Right renal pelvis (tissue), 4 donors: ENCODE measurements at regions not wholly inside any gene's neighbourhood (a gene's known extent, or its start where the extent isn't known, plus 50 kb on each side); places are given as distances from the start of the nearest gene placed in this dataset.

Experiments used
- DNase-seq, 4 donors: peaks; one replicate each; pipeline ENCODE4 v3.0.0-alpha.2; 2013; ENCODE audit warnings: low read depth in 4 of 4, low spot score in 3 of 4, missing footprints in 1 of 4

DNA sequence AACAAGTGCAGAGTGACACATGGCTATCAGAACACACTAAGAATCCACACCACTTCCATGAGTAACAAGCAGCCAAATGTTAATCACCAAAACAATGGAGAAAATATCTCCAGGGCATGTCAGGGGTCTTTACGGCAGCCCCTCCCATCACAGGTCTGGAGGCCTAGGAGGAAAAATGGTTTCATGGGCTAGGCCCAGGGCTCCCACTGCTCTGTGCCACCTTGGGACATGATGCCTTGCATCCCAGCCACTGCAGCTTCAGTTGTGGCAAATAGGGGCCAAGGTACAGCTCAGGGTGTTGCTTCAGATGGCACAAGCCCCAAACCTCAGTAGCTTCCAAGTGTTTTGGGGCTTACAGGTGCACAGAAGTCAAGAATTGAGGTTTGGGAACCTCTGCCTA is 66.6 kb downstream of the NEURL3 start:
- DNase-seq: no peak

DNA sequence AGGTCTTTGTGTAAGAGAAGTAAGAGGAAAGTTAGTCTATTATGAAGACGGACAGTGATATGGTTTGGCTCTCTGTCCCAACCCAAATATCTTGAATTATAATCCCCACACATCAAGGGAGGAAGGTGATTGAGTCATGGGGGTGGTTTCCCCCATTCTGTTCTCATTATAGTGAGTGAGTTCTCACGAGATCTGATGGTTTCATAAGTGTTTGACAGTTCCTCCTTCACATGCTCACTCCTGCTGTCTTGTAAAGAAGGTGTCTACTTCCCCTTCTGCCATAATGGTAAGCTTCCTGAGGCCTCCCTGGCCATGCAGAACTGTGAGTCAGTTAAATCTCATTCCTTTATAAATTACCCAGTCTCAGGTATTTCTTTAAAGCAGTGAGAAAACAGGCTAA is 67.6 kb downstream of the NEURL3 start:
- no peak for DNase-seq

DNA sequence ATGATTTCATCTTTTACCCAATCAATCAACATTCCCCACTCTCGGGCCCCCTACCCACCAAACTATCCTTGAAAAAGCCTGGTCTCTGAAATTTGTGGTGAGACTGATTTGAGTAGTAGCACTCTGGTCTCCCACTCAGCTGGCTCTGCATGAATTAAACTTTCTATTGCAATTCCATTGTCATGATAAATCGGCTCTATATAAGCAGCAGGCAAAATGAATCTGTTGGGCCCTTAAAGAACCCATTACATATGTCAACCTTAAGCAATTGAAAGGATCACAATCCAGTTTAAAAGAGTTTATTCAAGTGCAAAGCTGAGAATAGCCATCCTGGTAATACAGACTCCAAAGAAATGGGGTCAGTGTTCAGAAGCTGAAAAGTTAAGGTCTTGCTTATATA is 68.2 kb downstream of the NEURL3 start:
- no peak for DNase-seq

DNA sequence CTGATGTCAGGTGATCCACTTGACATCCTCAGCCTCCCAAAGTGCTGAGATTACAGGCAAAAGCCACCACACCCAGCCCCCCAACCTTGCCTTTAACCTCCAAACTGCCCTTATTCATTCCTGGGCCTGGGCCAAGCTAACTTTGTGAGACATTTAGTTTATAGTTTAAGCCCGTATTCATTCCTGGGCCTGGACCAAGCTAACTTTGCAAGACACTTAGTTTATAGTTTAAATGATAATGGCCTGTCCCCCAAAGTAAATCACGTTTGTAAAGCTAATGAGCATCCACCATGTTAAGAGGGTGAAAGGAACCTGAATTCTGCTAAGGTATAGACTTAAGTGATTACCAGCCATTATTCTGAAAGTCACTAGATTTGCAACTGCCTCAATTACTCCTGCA is 68.7 kb downstream of the NEURL3 start:
- no peak for DNase-seq

DNA sequence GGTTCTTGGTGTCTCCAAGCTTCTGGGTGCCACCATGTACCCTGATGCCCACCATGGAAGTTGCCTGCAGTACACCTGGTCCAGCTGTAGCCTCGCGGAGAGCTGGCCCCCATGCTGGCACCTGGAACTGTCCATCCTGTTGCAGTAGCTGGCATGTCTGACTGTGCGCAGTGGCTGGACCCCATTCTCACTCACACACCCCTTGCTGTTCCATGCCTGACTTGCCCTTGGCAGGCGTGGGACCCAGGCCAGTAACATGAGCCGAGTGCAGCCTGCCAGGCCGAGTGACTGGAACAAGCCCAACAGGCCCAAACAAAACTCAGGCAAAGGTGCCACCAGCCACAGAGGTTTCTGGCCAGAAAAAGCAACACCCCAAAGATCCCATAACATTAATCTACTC is 73.8 kb downstream of the NEURL3 start:
- no peak for DNase-seq

DNA sequence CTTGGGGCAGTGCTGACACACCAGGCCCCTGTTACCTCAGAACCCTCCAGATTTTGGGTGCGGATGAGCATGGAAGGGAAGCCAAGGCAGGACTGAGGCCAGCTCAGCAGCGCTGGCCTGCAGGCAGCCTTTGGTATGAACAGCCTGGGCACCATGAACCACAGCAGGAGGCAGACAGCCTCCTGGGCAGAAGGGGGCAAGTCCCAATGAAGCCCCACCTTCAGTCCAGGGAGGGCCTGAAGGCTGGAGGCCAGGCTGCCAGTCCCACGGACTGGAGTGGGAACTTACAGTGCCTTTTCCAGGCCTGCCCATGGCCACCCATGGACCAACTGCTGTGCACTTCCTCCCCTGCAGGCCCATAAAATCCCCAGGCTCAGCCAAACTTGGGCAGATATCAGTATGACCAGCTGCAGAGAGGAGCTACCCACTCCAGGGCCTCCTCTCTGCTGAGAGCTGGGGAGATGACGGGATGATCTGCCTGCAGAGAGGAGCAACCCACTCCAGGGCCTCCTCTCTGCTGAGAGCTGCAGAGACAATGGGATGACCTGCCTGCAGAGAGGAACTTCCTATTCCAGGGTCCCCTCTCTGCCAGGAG is 74.7 kb downstream of the NEURL3 start:
- DNase-seq: no peak

DNA sequence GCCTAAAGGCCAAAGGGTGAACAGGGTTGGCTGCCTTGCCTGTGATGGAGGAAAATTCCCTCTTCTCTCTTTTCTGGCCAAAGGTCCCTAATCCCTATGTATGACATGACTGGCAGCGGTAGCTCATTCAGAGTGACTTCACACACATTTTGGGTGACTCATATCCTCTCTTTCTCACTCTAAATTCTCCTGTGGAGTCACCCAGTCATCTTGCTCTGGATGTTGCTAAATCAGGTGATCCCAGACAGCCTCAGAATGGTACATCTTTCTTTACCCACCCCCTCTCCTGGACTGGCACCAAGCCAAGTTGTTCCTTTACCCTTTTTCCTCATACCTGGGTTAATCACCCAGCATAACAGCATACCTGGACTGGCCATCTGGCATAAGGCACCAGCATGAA is 77.2 kb downstream of the NEURL3 start:
- DNase-seq: no peak

DNA sequence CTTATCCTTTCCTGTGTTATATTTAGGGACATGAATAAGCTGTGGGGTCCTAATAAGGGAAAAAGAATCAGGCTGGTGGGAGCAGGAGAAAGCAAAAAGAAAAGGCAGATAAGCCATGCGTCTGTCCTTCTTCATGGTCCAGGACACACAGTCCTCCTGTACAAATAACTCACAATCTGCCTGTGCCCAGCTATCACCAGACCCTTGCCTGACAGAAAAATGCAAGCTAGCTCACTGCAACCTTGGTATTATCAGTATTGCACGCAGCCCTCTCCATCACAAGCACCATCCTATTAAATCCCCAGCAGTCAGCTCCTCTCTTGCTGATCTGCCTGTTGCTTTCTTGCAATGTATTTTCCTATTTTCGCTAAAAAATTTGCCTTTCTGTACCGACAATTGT is 78.0 kb downstream of the NEURL3 start:
- no peak for DNase-seq

DNA sequence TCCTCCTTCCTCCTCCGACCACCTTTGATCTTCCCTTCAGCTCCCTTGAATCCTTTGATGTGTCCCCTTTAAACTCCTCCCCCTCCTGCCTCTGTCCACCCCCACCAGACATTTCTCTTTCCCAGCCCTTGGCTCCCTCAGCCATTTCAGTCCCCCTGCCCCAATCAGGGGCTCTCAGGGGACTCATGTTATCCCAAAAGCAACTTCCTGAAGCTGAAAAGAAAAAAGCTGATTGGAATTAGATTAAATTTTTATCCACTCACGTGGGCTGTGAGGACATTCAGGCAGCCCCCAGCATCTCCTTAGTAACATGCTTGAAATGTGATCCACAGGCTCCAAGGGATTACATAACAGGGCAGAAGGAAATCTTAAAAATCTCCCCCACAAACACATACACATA is 81.3 kb downstream of the NEURL3 start:
- DNase-seq: peak in 3 of 4 donors; percentile 51 to 55 (median 55)
